Tibial nerve (tissue), 4 donors: ENCODE measurements at regions not wholly inside any gene's neighbourhood (a gene's known extent, or its start where the extent isn't known, plus 50 kb on each side); places are given as distances from the start of the nearest gene placed in this dataset.

ENCODE experiments used
- EP300 ChIP-seq, 2 donors: sonication (generic); formaldehyde crosslinking; IDR thresholded peaks; one replicate each; pipeline ENCODE4 v1.6.1; 2017; ENCODE audit warnings: antibody characterized with exemption in 2 of 2, mild to moderate bottlenecking in 1 of 2
- POLR2A ChIP-seq, 2 donors: fragments of 450-650 bp; IDR thresholded peaks; one replicate each; pipeline ENCODE4 v1.6.1; 2017; ENCODE audit warnings: antibody characterized with exemption in 2 of 2, mild to moderate bottlenecking in 2 of 2, moderate library complexity in 2 of 2
- TF ChIP-seq, protein P1 (sequence below), 5 experiments: fragments of 200-600 bp in 3 of 5; fragments of 450-650 bp in 2 of 5; sonication (generic) in 3 of 5; IDR thresholded peaks; one replicate each; pipeline ENCODE4 v1.5.1; 2016 to 2019; ENCODE audit warnings: antibody characterized with exemption in 5 of 5, mild to moderate bottlenecking in 3 of 5, moderate library complexity in 2 of 5

DNA sequence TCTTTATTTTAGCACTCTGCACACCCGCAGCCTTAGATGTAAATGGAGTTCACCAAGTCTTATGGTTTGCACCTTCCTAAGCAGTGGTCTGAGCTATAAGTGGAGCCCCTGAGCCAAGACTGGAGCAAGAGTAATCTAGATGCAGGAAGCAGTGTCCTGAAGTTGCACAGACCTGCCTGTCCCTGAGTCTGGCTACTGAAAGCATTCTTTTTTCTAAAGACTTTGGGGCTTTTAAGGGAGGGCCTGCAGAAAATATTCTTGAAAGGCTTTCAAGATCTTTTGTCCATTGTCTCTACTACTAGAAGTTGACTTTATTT, 389.7 kb downstream of the KDM5D start:
- TF ChIP-seq, protein P1, sequence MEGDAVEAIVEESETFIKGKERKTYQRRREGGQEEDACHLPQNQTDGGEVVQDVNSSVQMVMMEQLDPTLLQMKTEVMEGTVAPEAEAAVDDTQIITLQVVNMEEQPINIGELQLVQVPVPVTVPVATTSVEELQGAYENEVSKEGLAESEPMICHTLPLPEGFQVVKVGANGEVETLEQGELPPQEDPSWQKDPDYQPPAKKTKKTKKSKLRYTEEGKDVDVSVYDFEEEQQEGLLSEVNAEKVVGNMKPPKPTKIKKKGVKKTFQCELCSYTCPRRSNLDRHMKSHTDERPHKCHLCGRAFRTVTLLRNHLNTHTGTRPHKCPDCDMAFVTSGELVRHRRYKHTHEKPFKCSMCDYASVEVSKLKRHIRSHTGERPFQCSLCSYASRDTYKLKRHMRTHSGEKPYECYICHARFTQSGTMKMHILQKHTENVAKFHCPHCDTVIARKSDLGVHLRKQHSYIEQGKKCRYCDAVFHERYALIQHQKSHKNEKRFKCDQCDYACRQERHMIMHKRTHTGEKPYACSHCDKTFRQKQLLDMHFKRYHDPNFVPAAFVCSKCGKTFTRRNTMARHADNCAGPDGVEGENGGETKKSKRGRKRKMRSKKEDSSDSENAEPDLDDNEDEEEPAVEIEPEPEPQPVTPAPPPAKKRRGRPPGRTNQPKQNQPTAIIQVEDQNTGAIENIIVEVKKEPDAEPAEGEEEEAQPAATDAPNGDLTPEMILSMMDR (IDR thresholded peaks at IDR 0.05): no peak
- TF ChIP-seq POLR2A (IDR thresholded peaks at IDR 0.05) (no peak), EP300 (IDR thresholded peaks at IDR 0.05) (no peak)
